Parathyroid adenoma (tissue), 2 donors: ENCODE measurements at regions not wholly inside any gene's neighbourhood (a gene's known extent, or its start where the extent isn't known, plus 50 kb on each side); places are given as distances from the start of the nearest gene placed in this dataset.

Source experiments
- H2AFZ ChIP-seq: fragments of 300-600 bp; sonication (generic); one replicate; pipeline ENCODE4 v1.7.0; 2017; ENCODE audit warnings: antibody characterized with exemption, mild to moderate bottlenecking
- H3K27ac ChIP-seq: fragments of 300-600 bp; sonication (generic); one replicate; pipeline ENCODE4 v1.7.0; 2017
- H3K27me3 ChIP-seq: fragments of 300-600 bp; sonication (generic); one replicate; pipeline ENCODE4 v1.7.0; 2017; ENCODE audit warnings: low read length; ENCODE audit not compliant: control insufficient read depth, insufficient read depth
- H3K36me3 ChIP-seq: fragments of 300-600 bp; sonication (generic); one replicate; pipeline ENCODE4 v1.7.0; 2017; ENCODE audit warnings: low read length; ENCODE audit not compliant: control insufficient read depth, insufficient read depth
- H3K4me1 ChIP-seq: fragments of 300-600 bp; sonication (generic); one replicate; pipeline ENCODE4 v1.7.0; 2017; ENCODE audit warnings: control low read depth
- H3K4me2 ChIP-seq: fragments of 300-600 bp; sonication (generic); one replicate; pipeline ENCODE4 v1.7.0; 2017; ENCODE audit warnings: low read length
- H3K4me3 ChIP-seq: fragments of 300-600 bp; sonication (generic); one replicate; pipeline ENCODE4 v1.7.0; 2017; ENCODE audit warnings: low read depth, low read length
- H3K79me2 ChIP-seq: fragments of 300-600 bp; sonication (generic); one replicate; pipeline ENCODE4 v1.7.0; 2017; ENCODE audit warnings: control low read depth
- H3K9ac ChIP-seq: fragments of 300-600 bp; sonication (generic); one replicate; pipeline ENCODE4 v1.7.0; 2017; ENCODE audit warnings: mild to moderate bottlenecking
- H3K9me3 ChIP-seq: fragments of 300-600 bp; sonication (generic); one replicate; pipeline ENCODE4 v1.7.0; 2017; ENCODE audit warnings: low read length; ENCODE audit not compliant: control insufficient read depth
- CTCF ChIP-seq: fragments of 300-600 bp; sonication (generic); IDR thresholded peaks from one replicate; pipeline ENCODE4 v1.7.0; 2017; ENCODE audit warnings: antibody characterized with exemption, mild to moderate bottlenecking
- donor health status: primary hyperparathyroidism.

- Histone ChIP-seq H3K27me3 (no peaks in the 10 kb centered on the region), H3K27ac (no peak overlapping the region), H3K9ac (no peak overlapping the region), H3K9me3 (no peaks in the 10 kb centered on the region), H3K79me2 (no peaks in the 10 kb centered on the region), H2AFZ (no peak overlapping the region), H3K4me3 (no peak overlapping the region), H3K4me2 (no peak overlapping the region), H3K36me3 (no peaks in the 10 kb centered on the region), H3K4me1 (no peaks in the 10 kb centered on the region)
- TF ChIP-seq CTCF = no peak
Measured at GRCh38 chr12:5139751-5140150, 96.1 kb downstream of the KCNA5 start.

- no peak overlapping the region for H3K4me2 ChIP-seq
- no peak overlapping the region for H3K9ac ChIP-seq
- no peaks in the 10 kb centered on the region for H3K79me2 ChIP-seq
- no peaks in the 10 kb centered on the region for H3K36me3 ChIP-seq
- no peak for TF ChIP-seq CTCF
- H3K27ac ChIP-seq = no peak overlapping the region
- H3K27me3 ChIP-seq = no peaks in the 10 kb centered on the region
- H3K4me1 ChIP-seq = no peaks in the 10 kb centered on the region
- no peaks in the 10 kb centered on the region for H3K9me3 ChIP-seq
- H3K4me3 ChIP-seq = no peak overlapping the region
- no peak overlapping the region for H2AFZ ChIP-seq
Measured at GRCh38 chr12:5140190-5140589, 96.5 kb downstream of the KCNA5 start.

- no peak for TF ChIP-seq CTCF
- no peak overlapping the region for H3K4me2 ChIP-seq
- H3K27ac ChIP-seq = no peak overlapping the region
- H3K27me3 ChIP-seq = no peaks in the 10 kb centered on the region
- no peaks in the 10 kb centered on the region for H3K4me1 ChIP-seq
- no peak overlapping the region for H3K9ac ChIP-seq
- H3K9me3 ChIP-seq = no peaks in the 10 kb centered on the region
- no peak overlapping the region for H3K4me3 ChIP-seq
- H2AFZ ChIP-seq = no peak overlapping the region
- H3K36me3 ChIP-seq = no peaks in the 10 kb centered on the region
- no peaks in the 10 kb centered on the region for H3K79me2 ChIP-seq
Measured at GRCh38 chr12:5148880-5149279, 105.2 kb downstream of the KCNA5 start.

- no peaks in the 10 kb centered on the region for H3K4me1 ChIP-seq
- no peaks in the 10 kb centered on the region for H3K36me3 ChIP-seq
- no peak for TF ChIP-seq CTCF
- no peak overlapping the region for H3K4me2 ChIP-seq
- no peaks in the 10 kb centered on the region for H3K9me3 ChIP-seq
- H3K27me3 ChIP-seq = no peaks in the 10 kb centered on the region
- no peak overlapping the region for H3K9ac ChIP-seq
- no peak overlapping the region for H2AFZ ChIP-seq
- no peaks in the 10 kb centered on the region for H3K79me2 ChIP-seq
- H3K4me3 ChIP-seq = no peak overlapping the region
- no peak overlapping the region for H3K27ac ChIP-seq
Measured at GRCh38 chr12:5154091-5154490, 110.4 kb downstream of the KCNA5 start.

- Histone ChIP-seq H2AFZ (no peak overlapping the region), H3K9me3 (no peaks in the 10 kb centered on the region), H3K9ac (no peak overlapping the region), H3K79me2 (no peaks in the 10 kb centered on the region), H3K27ac (no peak overlapping the region), H3K36me3 (no peaks in the 10 kb centered on the region), H3K27me3 (no peaks in the 10 kb centered on the region), H3K4me3 (no peak overlapping the region), H3K4me2 (no peak overlapping the region), H3K4me1 (no peaks in the 10 kb centered on the region)
- no peak for TF ChIP-seq CTCF
Measured at GRCh38 chr12:5155866-5156265, 112.2 kb downstream of the KCNA5 start.
